SU-DHL-6 (cell line): ENCODE measurements at regions not wholly inside any gene's neighbourhood (a gene's known extent, or its start where the extent isn't known, plus 50 kb on each side); places are given as distances from the start of the nearest gene placed in this dataset.

Source experiments
- H2AFZ ChIP-seq: fragments of 200-600 bp; sonication (generic); 2 replicates; pipeline ENCODE4 v1.6.1; 2014; ENCODE audit warnings: low read depth, mild to moderate bottlenecking, moderate library complexity, mixed read lengths, antibody characterized with exemption, low read length; ENCODE audit not compliant: severe bottlenecking
- H3F3A ChIP-seq: fragments of 200-600 bp; shearing (Covaris generic); 2 replicates; pipeline ENCODE4 v1.6.0; 2016; ENCODE audit warnings: antibody characterized with exemption, mild to moderate bottlenecking; ENCODE audit not compliant: insufficient read depth
- H3K27ac ChIP-seq: fragments of 200-600 bp; sonication (generic); 2 replicates; pipeline ENCODE4 v1.5.1; 2016; ENCODE audit warnings: low read depth, mild to moderate bottlenecking, low read length, moderate library complexity, mixed read lengths
- H3K27me3 ChIP-seq: fragments of 200-600 bp; sonication (generic), shearing (Covaris generic); 2 replicates; pipeline ENCODE4 v1.6.0; 2014; ENCODE audit warnings: mild to moderate bottlenecking, low read length
- H3K36me3 ChIP-seq: fragments of 200-600 bp; sonication (generic); 2 replicates; pipeline ENCODE4 v1.6.1; 2014; ENCODE audit warnings: mild to moderate bottlenecking, low read length, mixed read lengths
- H3K4me2 ChIP-seq: fragments of 300-600, 200-600 bp; shearing (Covaris generic), sonication (generic); 2 replicates; pipeline ENCODE4 v1.6.0; 2014; ENCODE audit warnings: low read length, low read depth, mild to moderate bottlenecking; ENCODE audit not compliant: poor library complexity, severe bottlenecking
- H3K4me3 ChIP-seq: fragments of 200-600 bp; sonication (generic); 2 replicates; pipeline ENCODE4 v1.5.1; 2014; ENCODE audit warnings: antibody characterized with exemption, low read length, mild to moderate bottlenecking, mixed read lengths; ENCODE audit not compliant: insufficient read depth, poor library complexity, severe bottlenecking
- H3K79me2 ChIP-seq: fragments of 200-600 bp; sonication (generic); 2 replicates; pipeline ENCODE4 v1.6.1; 2014; ENCODE audit warnings: mild to moderate bottlenecking, low read length, moderate library complexity; ENCODE audit not compliant: insufficient read depth
- H3K9ac ChIP-seq: fragments of 200-600 bp; sonication (generic); 2 replicates; pipeline ENCODE4 v1.7.0; 2014; ENCODE audit warnings: mild to moderate bottlenecking, low read length
- H3K9me2 ChIP-seq: fragments of 200-600 bp; sonication (generic); replicated peaks from 2 replicates; pipeline ENCODE4 v1.6.1; 2014; ENCODE audit warnings: low read length; ENCODE audit not compliant: insufficient read depth
- H3K9me3 ChIP-seq: fragments of 200-600 bp; sonication (generic); 2 replicates; pipeline ENCODE4 v1.6.1; 2014; ENCODE audit warnings: low read length, mixed read lengths; ENCODE audit not compliant: insufficient read depth
- H4K20me1 ChIP-seq: fragments of 200-600 bp; sonication (generic); 2 replicates; pipeline ENCODE4 v1.6.1; 2014; ENCODE audit warnings: low read depth, mild to moderate bottlenecking, antibody characterized with exemption, low read length, moderate library complexity, mixed read lengths
- EZH2phosphoT487 ChIP-seq: fragments of 200-600 bp; sonication (generic), shearing (Covaris generic); conservative IDR thresholded peaks from 2 replicates; pipeline ENCODE4 v1.6.1; 2018; ENCODE audit warnings: mild to moderate bottlenecking, antibody characterized with exemption, low read length, moderate library complexity, mixed read lengths
- TF ChIP-seq, protein P1 (sequence below): fragments of 200-600 bp; sonication (generic); IDR thresholded peaks from one replicate; pipeline ENCODE4 v1.5.1; 2017; ENCODE audit warnings: antibody characterized with exemption, mild to moderate bottlenecking, low read length, moderate library complexity; ENCODE audit not compliant: insufficient read depth, poor library complexity, severe bottlenecking

DNA sequence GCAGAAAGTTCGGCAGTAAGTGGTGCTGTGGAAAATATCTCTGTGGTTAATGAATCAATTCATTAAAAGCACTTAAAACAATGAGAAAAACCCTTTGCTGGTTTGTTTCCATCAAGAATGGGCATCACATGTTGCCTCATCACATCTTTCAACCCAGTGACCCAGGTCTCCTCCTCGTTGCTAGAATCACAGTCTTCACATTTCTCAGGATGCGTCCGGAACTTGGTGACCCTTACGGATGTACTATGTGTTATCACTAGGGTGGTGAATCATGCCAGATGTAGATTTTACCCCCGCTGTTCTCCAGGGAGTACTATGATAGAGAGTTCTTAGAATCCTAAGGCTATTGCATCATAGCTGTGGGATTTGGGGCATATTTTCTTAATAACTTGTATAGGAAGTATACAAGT, 217.9 kb upstream of the KLF4 start:
- Histone ChIP-seq H3K27ac (no peak overlapping the region), H3K9ac (no peak overlapping the region), H3K9me2 (no peaks in the 10 kb centered on the region), H3K36me3 (no peaks in the 10 kb centered on the region), H3K9me3 (no peaks in the 10 kb centered on the region), H3K4me3 (no peak overlapping the region), H4K20me1 (no peaks in the 10 kb centered on the region), H3K27me3 (no peaks in the 10 kb centered on the region), H3K79me2 (no peaks in the 10 kb centered on the region), H3K4me2 (no peak overlapping the region), H2AFZ (no peak overlapping the region), H3F3A (no peaks in the 10 kb centered on the region)
- TF ChIP-seq, protein P1, sequence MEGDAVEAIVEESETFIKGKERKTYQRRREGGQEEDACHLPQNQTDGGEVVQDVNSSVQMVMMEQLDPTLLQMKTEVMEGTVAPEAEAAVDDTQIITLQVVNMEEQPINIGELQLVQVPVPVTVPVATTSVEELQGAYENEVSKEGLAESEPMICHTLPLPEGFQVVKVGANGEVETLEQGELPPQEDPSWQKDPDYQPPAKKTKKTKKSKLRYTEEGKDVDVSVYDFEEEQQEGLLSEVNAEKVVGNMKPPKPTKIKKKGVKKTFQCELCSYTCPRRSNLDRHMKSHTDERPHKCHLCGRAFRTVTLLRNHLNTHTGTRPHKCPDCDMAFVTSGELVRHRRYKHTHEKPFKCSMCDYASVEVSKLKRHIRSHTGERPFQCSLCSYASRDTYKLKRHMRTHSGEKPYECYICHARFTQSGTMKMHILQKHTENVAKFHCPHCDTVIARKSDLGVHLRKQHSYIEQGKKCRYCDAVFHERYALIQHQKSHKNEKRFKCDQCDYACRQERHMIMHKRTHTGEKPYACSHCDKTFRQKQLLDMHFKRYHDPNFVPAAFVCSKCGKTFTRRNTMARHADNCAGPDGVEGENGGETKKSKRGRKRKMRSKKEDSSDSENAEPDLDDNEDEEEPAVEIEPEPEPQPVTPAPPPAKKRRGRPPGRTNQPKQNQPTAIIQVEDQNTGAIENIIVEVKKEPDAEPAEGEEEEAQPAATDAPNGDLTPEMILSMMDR, result no peak
- TF ChIP-seq EZH2phosphoT487, result no peak

DNA sequence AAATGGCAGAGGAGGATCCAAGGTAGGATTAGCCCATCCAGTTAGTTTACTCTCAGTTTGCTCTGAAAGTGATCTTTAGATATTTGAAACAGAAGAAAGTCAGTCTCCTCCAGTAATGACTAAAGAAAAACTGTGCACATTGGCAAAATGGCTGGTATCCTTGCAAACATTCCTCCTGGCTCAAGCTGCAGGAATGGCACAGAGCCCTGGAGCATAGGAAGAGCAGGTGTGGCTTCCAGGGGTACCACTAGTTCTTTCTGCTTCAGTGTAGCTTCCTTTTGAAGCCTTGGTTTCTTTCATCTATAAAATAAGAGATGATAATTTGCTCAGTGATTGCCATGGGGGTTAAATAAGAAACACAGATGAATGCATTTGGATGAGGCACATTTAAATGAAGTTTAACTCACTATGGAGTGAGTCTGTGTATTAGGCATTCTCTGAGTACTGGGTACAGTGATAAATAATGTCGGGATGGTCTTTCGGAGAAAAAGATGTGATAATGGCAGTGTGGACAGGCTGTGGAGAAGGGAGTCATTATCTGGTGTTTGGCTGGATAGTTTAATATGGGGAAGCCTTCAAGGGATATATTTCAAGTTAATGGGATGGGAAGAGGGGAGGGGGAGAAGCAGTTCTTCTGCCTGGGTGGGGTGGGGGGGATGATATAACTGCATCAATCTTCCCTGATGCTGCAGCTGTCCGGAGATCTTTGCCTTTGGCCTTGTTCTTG, 217.3 kb upstream of the KLF4 start:
- Histone ChIP-seq H3F3A (no peaks in the 10 kb centered on the region), H3K4me3 (no peak overlapping the region), H3K79me2 (no peaks in the 10 kb centered on the region), H3K36me3 (no peaks in the 10 kb centered on the region), H3K4me2 (no peak overlapping the region), H2AFZ (no peak overlapping the region), H3K27me3 (no peaks in the 10 kb centered on the region), H3K9me2 (no peaks in the 10 kb centered on the region), H3K9ac (no peak overlapping the region), H3K9me3 (no peaks in the 10 kb centered on the region), H4K20me1 (no peaks in the 10 kb centered on the region), H3K27ac (no peak overlapping the region)
- no peak for TF ChIP-seq EZH2phosphoT487
- TF ChIP-seq, protein P1, result no peak

DNA sequence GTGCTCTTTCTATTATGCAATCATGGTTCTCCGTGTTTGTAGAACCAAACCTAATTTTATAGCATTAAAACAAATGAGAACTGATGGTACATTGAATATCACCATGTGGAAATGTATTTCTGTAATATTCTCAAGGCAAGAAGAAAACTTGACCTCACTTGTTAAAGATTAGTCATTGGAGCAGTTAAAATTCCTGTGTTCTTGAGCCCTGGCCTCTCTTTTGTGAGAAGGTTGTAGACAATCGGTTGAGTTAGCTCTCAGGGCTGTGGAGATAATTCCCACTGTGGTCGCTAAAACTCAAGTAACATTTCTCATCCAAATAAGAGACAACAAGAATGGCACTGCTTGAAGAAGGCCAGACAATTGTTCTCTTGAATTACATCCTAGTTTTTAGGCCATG, 216.0 kb upstream of the KLF4 start:
- Histone ChIP-seq H3K9ac (no peak overlapping the region), H3K27ac (no peak overlapping the region), H3K9me3 (no peaks in the 10 kb centered on the region), H3K9me2 (no peaks in the 10 kb centered on the region), H3K79me2 (no peaks in the 10 kb centered on the region), H3F3A (no peaks in the 10 kb centered on the region), H4K20me1 (no peaks in the 10 kb centered on the region), H3K36me3 (no peaks in the 10 kb centered on the region), H2AFZ (no peak overlapping the region), H3K4me2 (no peak overlapping the region), H3K4me3 (no peak overlapping the region), H3K27me3 (no peaks in the 10 kb centered on the region)
- TF ChIP-seq, protein P1, result no peak
- no peak for TF ChIP-seq EZH2phosphoT487
